ENCODE measurements at regions not wholly inside any gene's neighbourhood (a gene's known extent, or its start where the extent isn't known, plus 50 kb on each side); places are given as distances from the start of the nearest gene placed in this dataset.

- Histone ChIP-seq H3K36me3 (no peaks in the 10 kb centered on the region), H3K4me1 (ENCODE audit: low read depth) (no peaks in the 10 kb centered on the region), H3K4me3 (no peak overlapping the region), H3K27me3 (no peaks in the 10 kb centered on the region), H3K9me3 (ENCODE audit: low read depth) (no peaks in the 10 kb centered on the region), H3K27ac (no peak overlapping the region)
- DNase-seq (ENCODE audit: low read depth in 1 of 2, low spot score in 1 of 2): no peak
- no peak for TF ChIP-seq CTCF (IDR thresholded peaks at IDR 0.05; ENCODE audit: low read depth, low read length)
These were observed 354.1 kb upstream of the C1orf87 start for GRCh38 chr1:60427701-60428100.

GRCh38 chr1:60427194-60427593, 353.6 kb upstream of the C1orf87 start:
- Histone ChIP-seq H3K4me3 (no peak overlapping the region), H3K4me1 (ENCODE audit: low read depth) (no peaks in the 10 kb centered on the region), H3K36me3 (no peaks in the 10 kb centered on the region), H3K27me3 (no peaks in the 10 kb centered on the region), H3K27ac (no peak overlapping the region), H3K9me3 (ENCODE audit: low read depth) (no peaks in the 10 kb centered on the region)
- DNase-seq (ENCODE audit: low read depth in 1 of 2, low spot score in 1 of 2): peak in 1 of 2 donors; percentile 32
- no peak for TF ChIP-seq CTCF (IDR thresholded peaks at IDR 0.05; ENCODE audit: low read depth, low read length)

- Histone ChIP-seq H3K27me3 (no peaks in the 10 kb centered on the region), H3K27ac (no peak overlapping the region), H3K36me3 (no peaks in the 10 kb centered on the region), H3K4me3 (no peak overlapping the region), H3K9me3 (ENCODE audit: low read depth) (no peaks in the 10 kb centered on the region), H3K4me1 (ENCODE audit: low read depth) (no peaks in the 10 kb centered on the region)
- DNase-seq (ENCODE audit: low read depth in 1 of 2, low spot score in 1 of 2): peak; percentile 20 to 22
- TF ChIP-seq CTCF (IDR thresholded peaks at IDR 0.05; ENCODE audit: low read depth, low read length): peak; percentile 46
These were observed 352.0 kb upstream of the C1orf87 start for GRCh38 chr1:60425528-60425927.

GRCh38 chr1:60423146-60423780, 349.7 kb upstream of the C1orf87 start:
- no peaks in the 10 kb centered on the region for H3K27me3 ChIP-seq
- DNase-seq (ENCODE audit: low read depth in 1 of 2, low spot score in 1 of 2): peak in 1 of 2 donors; percentile 23
- H3K4me1 ChIP-seq (ENCODE audit: low read depth): no peaks in the 10 kb centered on the region
- no peak for TF ChIP-seq CTCF (IDR thresholded peaks at IDR 0.05; ENCODE audit: low read depth, low read length)
- no peak overlapping the region for H3K4me3 ChIP-seq
- H3K27ac ChIP-seq: no peak overlapping the region
- no peaks in the 10 kb centered on the region for H3K9me3 ChIP-seq (ENCODE audit: low read depth)
- H3K36me3 ChIP-seq: no peaks in the 10 kb centered on the region

- Histone ChIP-seq H3K27me3 (no peaks in the 10 kb centered on the region), H3K4me3 (no peak overlapping the region), H3K9me3 (ENCODE audit: low read depth) (no peaks in the 10 kb centered on the region), H3K27ac (no peak overlapping the region), H3K4me1 (ENCODE audit: low read depth) (no peaks in the 10 kb centered on the region), H3K36me3 (no peaks in the 10 kb centered on the region)
- no peak for DNase-seq (ENCODE audit: low read depth in 1 of 2, low spot score in 1 of 2)
- TF ChIP-seq CTCF (IDR thresholded peaks at IDR 0.05; ENCODE audit: low read depth, low read length): no peak
These were observed 348.4 kb upstream of the C1orf87 start for GRCh38 chr1:60421965-60422364.
